Ascending aorta (tissue), 2 donors: ENCODE measurements at regions not wholly inside any gene's neighbourhood (a gene's known extent, or its start where the extent isn't known, plus 50 kb on each side); places are given as distances from the start of the nearest gene placed in this dataset.

Experiments used
- DNase-seq, 2 donors: peaks; one replicate each; pipeline ENCODE4 v3.0.0-alpha.2; 2019; ENCODE audit warnings: low spot score in 2 of 2
- H3K27ac ChIP-seq, 2 donors: fragments of 200-600 bp; sonication (generic); one replicate each; pipeline ENCODE4 v1.5.1; 2016 to 2017; ENCODE audit warnings: mild to moderate bottlenecking in 1 of 2
- H3K27me3 ChIP-seq: fragments of 200-600 bp; sonication (generic); one replicate; pipeline ENCODE4 v1.5.1; 2017
- H3K36me3 ChIP-seq, 2 donors: fragments of 200-600 bp; sonication (generic); one replicate each; pipeline ENCODE4 v1.5.1; 2016
- H3K4me1 ChIP-seq, 2 donors: fragments of 200-600 bp; sonication (generic); one replicate each; pipeline ENCODE4 v1.5.1; 2016 to 2017; ENCODE audit warnings: mild to moderate bottlenecking in 1 of 2
- H3K4me3 ChIP-seq, 2 donors: fragments of 200-600 bp; sonication (generic); one replicate each; pipeline ENCODE4 v1.5.1; 2016 to 2017; ENCODE audit warnings: mild to moderate bottlenecking in 1 of 2
- H3K9me3 ChIP-seq, 2 donors: fragments of 200-600 bp; sonication (generic); one replicate each; pipeline ENCODE4 v1.5.1; 2016
- CTCF ChIP-seq, 3 experiments: fragments of 200-600 bp in 2 of 3; fragments of 450-650 bp in 1 of 3; sonication (generic) in 2 of 3; IDR thresholded peaks; one replicate each; pipeline ENCODE4 v1.5.1; 2016 to 2019; ENCODE audit warnings: antibody characterized with exemption in 3 of 3, mild to moderate bottlenecking in 1 of 3, moderate library complexity in 1 of 3
- intact Hi-C: fragments of 100-400 bp; cut with DNase I; formaldehyde crosslinking; loops from one replicate; pipeline ENCODE4 v1.15.1; 2023

- no peak for TF ChIP-seq CTCF (IDR thresholded peaks at IDR 0.05)
- Histone ChIP-seq H3K9me3 (no peaks in the 10 kb centered on the region), H3K27me3 (no peaks in the 10 kb centered on the region), H3K4me1 (no peaks in the 10 kb centered on the region), H3K4me3 (no peak overlapping the region), H3K36me3 (no peaks in the 10 kb centered on the region), H3K27ac (no peak overlapping the region)
- intact Hi-C loops = no loop called here
- DNase-seq = no peak
Measured at GRCh38 chrX:39017716-39018115, 216.5 kb downstream of the MID1IP1 start.

DNA sequence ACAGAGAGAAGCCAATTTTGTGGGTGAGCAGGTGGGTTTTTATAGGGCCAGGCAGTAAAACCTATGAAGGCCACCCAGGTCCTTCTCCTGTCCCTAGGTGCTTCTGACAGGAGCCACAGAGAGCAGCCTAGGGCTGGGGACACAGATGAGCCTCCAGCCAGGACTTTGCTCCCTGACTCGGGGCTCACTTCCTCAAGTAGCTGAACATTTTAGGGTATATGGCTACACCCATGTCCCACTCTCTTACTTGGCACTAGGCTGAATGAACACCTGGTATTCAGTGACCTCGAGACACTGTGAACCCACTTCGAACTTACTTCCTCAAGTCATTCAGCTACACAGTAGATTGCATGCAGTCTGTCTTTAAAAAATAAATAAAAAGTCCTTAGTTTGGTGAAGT lies 217.3 kb downstream of the MID1IP1 start:
- TF ChIP-seq CTCF (IDR thresholded peaks at IDR 0.05) = no peak

GRCh38 chrX:39019056-39019455 lies 217.8 kb downstream of the MID1IP1 start:
- Histone ChIP-seq H3K36me3 (no peaks in the 10 kb centered on the region), H3K9me3 (no peaks in the 10 kb centered on the region)
- TF ChIP-seq CTCF (IDR thresholded peaks at IDR 0.05) = no peak

More for the DNA sequence above, 217.3 kb downstream of the MID1IP1 start:
- DNase-seq = no peak
- no peaks in the 10 kb centered on the region for H3K36me3 ChIP-seq
- intact Hi-C loops = no loop called here
- no peaks in the 10 kb centered on the region for H3K4me1 ChIP-seq
- no peak overlapping the region for H3K27ac ChIP-seq
- no peaks in the 10 kb centered on the region for H3K9me3 ChIP-seq
- H3K4me3 ChIP-seq = no peak overlapping the region
- no peaks in the 10 kb centered on the region for H3K27me3 ChIP-seq

DNA sequence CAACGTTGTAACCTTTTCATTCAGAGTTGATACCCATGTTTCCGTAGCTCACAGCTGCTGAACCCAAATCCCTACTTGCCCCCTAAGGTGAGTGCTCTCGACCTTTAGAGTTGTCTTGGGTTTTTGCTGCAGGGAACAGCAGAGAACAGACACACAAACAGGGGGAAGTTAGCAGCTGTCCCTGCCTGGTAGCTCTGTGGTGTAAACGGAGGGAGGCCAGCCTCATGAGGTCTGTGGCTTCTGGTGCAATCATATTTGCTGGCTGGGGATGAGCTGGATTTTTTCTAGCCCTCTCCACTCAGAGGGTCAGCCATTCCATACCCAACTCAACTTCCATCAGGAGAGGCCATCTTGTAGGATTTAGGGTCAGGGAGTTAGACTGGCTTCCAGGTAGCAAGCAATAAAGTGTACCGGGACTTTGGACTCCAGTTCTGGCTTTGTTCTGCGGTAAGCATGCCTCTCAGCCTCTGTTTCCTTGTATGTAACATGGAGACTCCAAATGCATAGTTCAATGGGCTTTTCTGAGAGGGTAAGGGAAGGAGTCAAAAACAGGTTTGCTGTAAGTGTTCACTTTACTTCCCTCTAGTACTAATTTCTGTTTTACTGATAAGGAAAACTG lies 218.9 kb downstream of the MID1IP1 start:
- Histone ChIP-seq H3K27ac (no peak overlapping the region), H3K4me1 (no peaks in the 10 kb centered on the region), H3K27me3 (no peaks in the 10 kb centered on the region), H3K36me3 (no peaks in the 10 kb centered on the region), H3K9me3 (no peaks in the 10 kb centered on the region), H3K4me3 (no peak overlapping the region)
- intact Hi-C loops = no loop called here
- TF ChIP-seq CTCF (IDR thresholded peaks at IDR 0.05) = no peak
- no peak for DNase-seq

More at GRCh38 chrX:39019056-39019455, 217.8 kb downstream of the MID1IP1 start:
- Histone ChIP-seq H3K27ac (no peak overlapping the region), H3K4me1 (no peaks in the 10 kb centered on the region), H3K4me3 (no peak overlapping the region), H3K27me3 (no peaks in the 10 kb centered on the region)
- intact Hi-C loops = no loop called here
- no peak for DNase-seq

DNA sequence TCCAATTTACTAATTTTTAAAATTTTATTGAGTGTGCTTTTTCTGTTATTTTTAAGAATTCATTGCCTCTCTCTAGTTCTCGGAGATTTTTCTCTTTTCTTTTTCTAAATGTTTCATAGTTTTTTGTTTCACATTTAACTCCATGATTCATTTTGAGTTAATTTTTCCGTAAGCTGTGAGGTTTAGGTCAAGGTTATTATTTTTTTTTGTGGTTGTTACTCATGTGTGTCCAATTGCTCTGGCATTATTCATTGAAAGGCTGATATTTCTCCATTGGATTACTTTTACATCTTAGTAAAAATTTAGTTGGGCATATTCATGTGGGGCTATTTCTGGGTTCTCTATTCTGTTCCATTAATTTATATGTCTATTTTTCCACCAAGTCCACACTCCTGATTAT lies 220.8 kb downstream of the MID1IP1 start:
- TF ChIP-seq CTCF (IDR thresholded peaks at IDR 0.05) = no peak
- no peak for DNase-seq
- H3K27ac ChIP-seq = no peak overlapping the region

DNA sequence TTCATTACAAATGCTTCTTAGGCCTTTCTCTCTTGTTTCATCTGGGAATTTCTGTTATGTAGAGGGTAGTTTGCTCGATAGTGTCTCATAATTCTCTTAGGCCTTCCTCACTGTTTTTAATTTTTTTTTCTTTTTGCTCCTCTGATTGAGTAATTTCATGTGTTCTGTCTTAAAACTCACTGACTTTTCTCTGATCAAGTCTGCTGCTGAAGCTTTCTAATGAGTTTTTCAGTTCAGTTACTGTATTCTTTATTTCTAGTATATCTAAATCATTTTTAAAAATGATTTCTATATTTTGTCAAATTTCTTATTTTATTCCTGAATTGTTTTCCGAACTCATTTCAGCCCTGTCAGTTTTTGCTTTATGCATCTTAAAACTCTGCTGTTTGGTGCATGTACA lies 228.0 kb downstream of the MID1IP1 start:
- no peak for DNase-seq
- Histone ChIP-seq H3K9me3 (peaks cover 24 to 37% of the 10 kb centered on the region in 2 donors), H3K4me3 (no peak overlapping the region), H3K36me3 (no peaks in the 10 kb centered on the region), H3K27ac (no peak overlapping the region), H3K27me3 (no peaks in the 10 kb centered on the region), H3K4me1 (no peaks in the 10 kb centered on the region)
- intact Hi-C loops = no loop called here
- no peak for TF ChIP-seq CTCF (IDR thresholded peaks at IDR 0.05)

More for the DNA sequence above, 220.8 kb downstream of the MID1IP1 start:
- Histone ChIP-seq H3K4me3 (no peak overlapping the region), H3K9me3 (peaks cover 0 to 1% of the 10 kb centered on the region in 2 donors), H3K36me3 (no peaks in the 10 kb centered on the region), H3K27me3 (no peaks in the 10 kb centered on the region), H3K4me1 (no peaks in the 10 kb centered on the region)
- intact Hi-C loops = no loop called here
